ENCODE measurements at regions not wholly inside any gene's neighbourhood (a gene's known extent, or its start where the extent isn't known, plus 50 kb on each side); places are given as distances from the start of the nearest gene placed in this dataset.

DNA sequence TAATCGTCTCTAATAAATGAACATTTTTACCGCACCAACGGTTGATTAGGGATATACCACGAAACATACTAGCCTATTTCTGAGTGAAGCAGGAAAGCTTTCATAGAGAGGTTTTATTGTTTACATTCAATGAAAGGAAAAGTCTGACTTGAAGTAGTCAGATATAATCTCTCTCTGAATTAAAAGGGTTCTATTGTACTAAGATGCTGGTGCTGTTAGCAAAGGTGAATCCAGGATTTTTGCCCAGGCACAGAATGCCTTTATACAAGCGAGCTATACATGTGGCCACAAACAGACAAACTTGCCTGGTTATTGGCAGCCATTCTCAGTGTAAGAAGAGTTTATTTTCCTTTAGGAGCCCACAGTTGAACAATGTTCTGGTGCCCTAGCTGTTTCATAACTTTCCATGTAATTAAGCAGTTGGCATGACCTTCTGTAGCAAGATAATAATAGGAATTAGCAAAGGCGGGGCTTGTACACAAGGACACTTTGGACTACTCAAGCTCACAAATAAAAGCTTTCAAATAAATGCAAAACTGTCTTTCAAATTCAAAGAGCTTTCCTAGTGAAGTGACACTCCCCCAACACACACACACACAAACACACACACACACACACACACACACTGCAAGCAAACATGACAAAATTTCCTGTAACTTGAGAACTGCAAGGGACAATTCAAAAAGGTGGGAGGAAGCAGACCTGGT is 198.7 kb upstream of the MAP3K1 start:
- no peaks in the 10 kb centered on the region for H4K20me1 ChIP-seq (ENCODE audit: control insufficient read depth, insufficient read depth, insufficient read length)
- H3K18ac ChIP-seq (ENCODE audit: insufficient read length, low read depth, low read length), result no peak overlapping the region
- H3K23ac ChIP-seq (ENCODE audit: insufficient read length, low read depth, low read length), result no peak overlapping the region
- H4K8ac ChIP-seq (replicated peaks; ENCODE audit: insufficient read length, low read depth, low read length), result no peak overlapping the region
- no peak overlapping the region for H2BK5ac ChIP-seq (ENCODE audit: insufficient read length, low read length)
- no peak overlapping the region for H2AK5ac ChIP-seq (ENCODE audit: insufficient read length, low read length)
- H3K27me3 Mint-ChIP-seq (ENCODE audit: low read depth), result no peaks in the 10 kb centered on the region
- DNase-seq, result no peak
- peaks cover 12 to 40% (median 15%) of the 10 kb centered on the region in 3 experiments for H3K36me3 Mint-ChIP-seq (ENCODE audit: insufficient read depth in 1 of 3, low read depth in 3 of 3)
- no peak overlapping the region for H2BK12ac ChIP-seq (ENCODE audit: insufficient read length, low read depth, low read length)
- H2BK15ac ChIP-seq (ENCODE audit: low read depth, low read length), result no peak overlapping the region
- H3K4me2 ChIP-seq (ENCODE audit: insufficient read depth, insufficient read length, low read length), result no peak overlapping the region
- no peak overlapping the region for H4K91ac ChIP-seq (ENCODE audit: insufficient read length, low read depth, low read length)
- H3K79me2 ChIP-seq (ENCODE audit: insufficient read depth, low read length), result no peaks in the 10 kb centered on the region
- 0 out of 7 replicates have a peak overlapping the region, but pooled peaks of 1 of the 3 experiments have one; percentile 17 for H3K27ac Mint-ChIP-seq
- H3K9me3 Mint-ChIP-seq, result peaks cover 30 to 33% of the 10 kb centered on the region in 2 experiments
- no peak overlapping the region for H4K5ac ChIP-seq (ENCODE audit: insufficient read length, low read depth, low read length)
- WGBS (ENCODE audit: extremely low coverage, insufficient read length, low lambda C conversion rate), result no CpG with 5 or more reads among the region's 6 CpGs
- no peaks in the 10 kb centered on the region for H3K27me3 ChIP-seq (ENCODE audit: insufficient read depth, low read length)
- no peak overlapping the region for H3K9ac ChIP-seq (ENCODE audit: extremely low read depth, insufficient read length, low read length)
- H3K9me3 ChIP-seq (ENCODE audit: control insufficient read depth, low read depth, low read length), result peaks cover 14% of the 10 kb centered on the region
- no peaks in the 10 kb centered on the region for H3K4me1 ChIP-seq (ENCODE audit: insufficient read depth, low read length)
- no peak overlapping the region for H3T11ph ChIP-seq (ENCODE audit: low read length)
- no peak overlapping the region for H2AFZ ChIP-seq (ENCODE audit: low read length)
- peaks cover 28 to 32% of the 10 kb centered on the region in 2 experiments for H3K4me1 Mint-ChIP-seq
- no peak overlapping the region for H3K4ac ChIP-seq (ENCODE audit: low read depth, low read length)
- H3K79me1 ChIP-seq (ENCODE audit: insufficient read depth, low read depth, low read length, poor library complexity, severe bottlenecking), result no peaks in the 10 kb centered on the region
- H2BK20ac ChIP-seq (ENCODE audit: low read depth, low read length, poor library complexity, severe bottlenecking), result no peak overlapping the region
- no peak overlapping the region for H3K4me3 Mint-ChIP-seq
- H3K23me2 ChIP-seq (ENCODE audit: insufficient read length, low read depth, low read length, poor library complexity, severe bottlenecking), result no peaks in the 10 kb centered on the region
- TF ChIP-seq, protein P1, sequence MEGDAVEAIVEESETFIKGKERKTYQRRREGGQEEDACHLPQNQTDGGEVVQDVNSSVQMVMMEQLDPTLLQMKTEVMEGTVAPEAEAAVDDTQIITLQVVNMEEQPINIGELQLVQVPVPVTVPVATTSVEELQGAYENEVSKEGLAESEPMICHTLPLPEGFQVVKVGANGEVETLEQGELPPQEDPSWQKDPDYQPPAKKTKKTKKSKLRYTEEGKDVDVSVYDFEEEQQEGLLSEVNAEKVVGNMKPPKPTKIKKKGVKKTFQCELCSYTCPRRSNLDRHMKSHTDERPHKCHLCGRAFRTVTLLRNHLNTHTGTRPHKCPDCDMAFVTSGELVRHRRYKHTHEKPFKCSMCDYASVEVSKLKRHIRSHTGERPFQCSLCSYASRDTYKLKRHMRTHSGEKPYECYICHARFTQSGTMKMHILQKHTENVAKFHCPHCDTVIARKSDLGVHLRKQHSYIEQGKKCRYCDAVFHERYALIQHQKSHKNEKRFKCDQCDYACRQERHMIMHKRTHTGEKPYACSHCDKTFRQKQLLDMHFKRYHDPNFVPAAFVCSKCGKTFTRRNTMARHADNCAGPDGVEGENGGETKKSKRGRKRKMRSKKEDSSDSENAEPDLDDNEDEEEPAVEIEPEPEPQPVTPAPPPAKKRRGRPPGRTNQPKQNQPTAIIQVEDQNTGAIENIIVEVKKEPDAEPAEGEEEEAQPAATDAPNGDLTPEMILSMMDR (conservative IDR thresholded peaks at IDR 0.05), result no peak
- no peak overlapping the region for H3K14ac ChIP-seq (ENCODE audit: insufficient read depth, low read length)
- no peak overlapping the region for H3K56ac ChIP-seq (ENCODE audit: insufficient read length, low read depth, low read length)
- H2BK120ac ChIP-seq (ENCODE audit: low read depth, low read length, poor library complexity, severe bottlenecking), result no peak overlapping the region
- H3K27ac ChIP-seq (ENCODE audit: insufficient read length, low read depth, low read length), result no peak overlapping the region

All from H9 (cell line).